ENCODE measurements at regions not wholly inside any gene's neighbourhood (a gene's known extent, or its start where the extent isn't known, plus 50 kb on each side); places are given as distances from the start of the nearest gene placed in this dataset.

DNA sequence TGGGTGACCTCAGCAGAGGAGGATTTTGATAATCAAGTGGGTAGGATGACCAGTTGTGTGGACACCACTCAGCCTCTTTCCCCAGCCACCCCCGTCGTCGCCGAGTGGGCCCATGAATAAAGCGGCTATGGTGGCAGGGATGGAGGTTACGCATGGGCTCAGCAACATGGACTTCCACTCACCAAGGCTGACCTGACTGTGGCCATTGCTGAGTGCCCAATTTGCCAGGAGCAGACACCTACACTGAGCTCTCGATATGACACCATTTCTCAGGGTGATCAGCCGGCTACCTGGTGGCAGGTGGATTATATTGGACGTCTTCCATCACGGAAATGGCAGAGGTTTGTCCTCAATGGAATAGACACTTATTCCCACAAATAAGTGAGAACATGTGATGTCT, 361.3 kb downstream of the KLHL4 start:
- H3K9me3 Mint-ChIP-seq, result peaks cover 3% of the 10 kb centered on the region
- no peaks in the 10 kb centered on the region for H3K27me3 Mint-ChIP-seq
- H3K4me3 Mint-ChIP-seq, result no peak overlapping the region
- CTCF ChIA-PET, result no interaction called here
- intact Hi-C loops (cut with micrococcal nuclease), result no loop called here
- DNase-seq (no peak), ATAC-seq (no peak)
- no peak overlapping the region for H3K27ac Mint-ChIP-seq
- TF ChIP-seq, protein P1, sequence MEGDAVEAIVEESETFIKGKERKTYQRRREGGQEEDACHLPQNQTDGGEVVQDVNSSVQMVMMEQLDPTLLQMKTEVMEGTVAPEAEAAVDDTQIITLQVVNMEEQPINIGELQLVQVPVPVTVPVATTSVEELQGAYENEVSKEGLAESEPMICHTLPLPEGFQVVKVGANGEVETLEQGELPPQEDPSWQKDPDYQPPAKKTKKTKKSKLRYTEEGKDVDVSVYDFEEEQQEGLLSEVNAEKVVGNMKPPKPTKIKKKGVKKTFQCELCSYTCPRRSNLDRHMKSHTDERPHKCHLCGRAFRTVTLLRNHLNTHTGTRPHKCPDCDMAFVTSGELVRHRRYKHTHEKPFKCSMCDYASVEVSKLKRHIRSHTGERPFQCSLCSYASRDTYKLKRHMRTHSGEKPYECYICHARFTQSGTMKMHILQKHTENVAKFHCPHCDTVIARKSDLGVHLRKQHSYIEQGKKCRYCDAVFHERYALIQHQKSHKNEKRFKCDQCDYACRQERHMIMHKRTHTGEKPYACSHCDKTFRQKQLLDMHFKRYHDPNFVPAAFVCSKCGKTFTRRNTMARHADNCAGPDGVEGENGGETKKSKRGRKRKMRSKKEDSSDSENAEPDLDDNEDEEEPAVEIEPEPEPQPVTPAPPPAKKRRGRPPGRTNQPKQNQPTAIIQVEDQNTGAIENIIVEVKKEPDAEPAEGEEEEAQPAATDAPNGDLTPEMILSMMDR (IDR thresholded peaks at IDR 0.05), result no peak
- no peaks in the 10 kb centered on the region for H3K4me1 Mint-ChIP-seq (ENCODE audit: low read depth)
- no peaks in the 10 kb centered on the region for H3K36me3 Mint-ChIP-seq (ENCODE audit: low read depth)
- POLR2A ChIA-PET, result no interaction called here

DNA sequence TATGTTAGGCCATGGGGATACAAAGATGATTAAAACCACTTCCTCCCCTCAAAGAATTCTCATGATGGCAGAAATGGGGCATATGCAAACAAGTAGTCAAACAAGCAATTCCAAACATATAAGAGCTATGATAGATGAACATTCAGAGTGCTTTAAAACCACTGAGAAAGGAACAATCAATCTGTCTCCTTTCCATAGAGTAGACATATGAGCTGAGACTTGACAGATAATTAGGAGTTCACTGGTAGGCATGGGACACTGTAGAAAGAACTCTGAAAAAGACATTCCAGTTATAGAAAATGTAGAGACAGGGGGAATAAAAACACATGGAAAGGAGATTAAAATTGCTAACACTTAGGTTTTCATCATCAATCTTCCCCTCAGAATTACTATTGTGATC, 372.8 kb downstream of the KLHL4 start:
- Mint-ChIP-seq H3K4me3 (no peak overlapping the region), H3K27ac (no peak overlapping the region), H3K9me3 (no peaks in the 10 kb centered on the region), H3K4me1 (ENCODE audit: low read depth) (no peaks in the 10 kb centered on the region), H3K36me3 (ENCODE audit: low read depth) (no peaks in the 10 kb centered on the region), H3K27me3 (no peaks in the 10 kb centered on the region)
- TF ChIP-seq, protein P1 (IDR thresholded peaks at IDR 0.05), result no peak
- DNase-seq, result no peak
- POLR2A ChIA-PET, result no interaction called here
- no peak for ATAC-seq
- CTCF ChIA-PET, result no interaction called here
- intact Hi-C loops (cut with micrococcal nuclease), result no loop called here

DNA sequence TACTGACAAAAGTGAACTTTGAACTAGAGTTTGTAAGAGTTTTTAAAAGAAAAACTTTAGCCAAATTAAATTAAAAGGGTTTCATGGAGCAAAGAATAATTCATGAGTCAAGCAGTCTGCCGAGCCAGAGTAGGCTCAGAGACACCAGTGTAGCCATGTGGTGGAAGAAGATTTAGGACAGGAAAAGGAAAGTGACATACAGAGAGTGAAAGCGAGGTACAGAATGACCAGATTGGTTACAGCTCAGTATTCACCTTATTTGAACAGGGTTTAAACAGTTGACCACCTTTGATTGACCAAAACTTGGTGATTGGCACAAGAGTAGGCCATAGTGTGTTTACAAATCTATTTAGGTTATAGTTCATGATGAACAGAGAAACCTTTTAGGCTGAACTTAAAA, 377.8 kb downstream of the KLHL4 start:
- DNase-seq (no peak), ATAC-seq (no peak)
- Mint-ChIP-seq H3K27ac (no peak overlapping the region), H3K27me3 (no peaks in the 10 kb centered on the region), H3K4me3 (no peak overlapping the region), H3K4me1 (ENCODE audit: low read depth) (peaks cover 3% of the 10 kb centered on the region), H3K36me3 (ENCODE audit: low read depth) (no peaks in the 10 kb centered on the region), H3K9me3 (no peaks in the 10 kb centered on the region)
- ChIA-PET POLR2A (interaction anchor here (0.6 kb wide), 1 partner anchor 52 kb away, joined by 3 read pairs; no protein-coding TSS in a partner anchor), CTCF (no interaction called here)
- TF ChIP-seq, protein P1 (IDR thresholded peaks at IDR 0.05), result no peak
- intact Hi-C loops (cut with micrococcal nuclease), result no loop called here

DNA sequence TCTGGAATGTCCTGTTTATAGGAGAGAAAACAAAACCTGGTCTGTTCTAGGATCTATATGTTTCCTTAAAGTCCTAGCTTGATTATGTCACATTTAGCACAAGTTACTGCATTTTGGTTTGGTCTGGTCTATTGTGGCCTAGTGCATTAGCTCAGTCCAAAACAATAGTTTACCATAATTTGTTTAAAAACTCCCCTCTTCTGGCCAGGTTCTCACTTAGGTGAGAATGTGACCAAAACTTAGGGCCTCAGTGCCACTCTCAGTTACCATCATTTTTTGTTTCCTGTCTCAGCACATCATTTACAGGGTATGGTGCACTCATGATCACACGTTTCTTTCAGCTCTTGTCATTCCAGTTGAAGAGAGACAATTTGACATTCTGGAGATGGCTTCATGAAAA, 378.5 kb downstream of the KLHL4 start:
- POLR2A ChIA-PET, result no interaction called here
- DNase-seq (no peak), ATAC-seq (no peak)
- Mint-ChIP-seq H3K9me3 (no peaks in the 10 kb centered on the region), H3K4me3 (no peak overlapping the region), H3K27me3 (no peaks in the 10 kb centered on the region), H3K36me3 (ENCODE audit: low read depth) (no peaks in the 10 kb centered on the region), H3K27ac (no peak overlapping the region), H3K4me1 (ENCODE audit: low read depth) (peaks cover 6% of the 10 kb centered on the region)
- CTCF ChIA-PET, result no interaction called here
- intact Hi-C loops (cut with micrococcal nuclease), result no loop called here
- TF ChIP-seq, protein P1 (IDR thresholded peaks at IDR 0.05), result no peak

DNA sequence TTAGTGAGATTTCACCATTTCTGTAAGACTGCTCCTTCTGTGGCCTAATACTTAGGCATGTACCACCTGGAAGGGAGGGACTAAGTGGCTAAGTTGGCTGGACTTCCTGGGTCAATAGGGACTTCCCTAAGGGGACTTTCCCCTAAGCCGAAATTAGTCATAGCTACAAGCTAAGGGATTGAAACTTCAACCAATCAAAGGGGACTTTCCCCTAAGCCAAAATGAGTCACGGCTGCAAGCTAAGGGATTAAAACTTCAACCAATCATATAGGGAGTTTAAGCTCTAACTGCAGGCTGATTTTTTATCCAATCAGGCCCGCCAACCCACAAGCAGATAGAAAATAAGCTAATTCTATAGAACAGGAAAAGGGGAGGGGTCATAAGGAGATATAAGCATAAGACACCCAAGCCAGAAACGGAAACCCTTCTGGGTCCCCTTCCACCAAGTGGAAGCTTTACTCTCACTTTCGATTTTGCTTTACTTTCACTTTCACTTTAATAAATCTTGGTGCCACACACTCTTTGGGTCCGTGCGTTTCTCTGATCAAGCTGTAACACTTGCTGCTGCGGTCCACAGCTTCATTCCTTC, 382.8 kb downstream of the KLHL4 start:
- DNase-seq, result peak; percentile 29
- Mint-ChIP-seq H3K27ac (no peak overlapping the region), H3K27me3 (no peaks in the 10 kb centered on the region), H3K36me3 (ENCODE audit: low read depth) (no peaks in the 10 kb centered on the region), H3K4me3 (no peak overlapping the region), H3K9me3 (no peaks in the 10 kb centered on the region), H3K4me1 (ENCODE audit: low read depth) (peaks cover 9% of the 10 kb centered on the region)
- intact Hi-C loops (cut with micrococcal nuclease), result no loop called here
- CTCF ChIA-PET, result no interaction called here
- POLR2A ChIA-PET, result no interaction called here
- no peak for ATAC-seq
- TF ChIP-seq, protein P1 (IDR thresholded peaks at IDR 0.05), result no peak

All from activated CD8-positive, alpha-beta T cell treated with anti-CD3 and anti-CD28 coated beads for 36 hours (primary cell).